ENCODE measurements at regions not wholly inside any gene's neighbourhood (a gene's known extent, or its start where the extent isn't known, plus 50 kb on each side); places are given as distances from the start of the nearest gene placed in this dataset.

DNA sequence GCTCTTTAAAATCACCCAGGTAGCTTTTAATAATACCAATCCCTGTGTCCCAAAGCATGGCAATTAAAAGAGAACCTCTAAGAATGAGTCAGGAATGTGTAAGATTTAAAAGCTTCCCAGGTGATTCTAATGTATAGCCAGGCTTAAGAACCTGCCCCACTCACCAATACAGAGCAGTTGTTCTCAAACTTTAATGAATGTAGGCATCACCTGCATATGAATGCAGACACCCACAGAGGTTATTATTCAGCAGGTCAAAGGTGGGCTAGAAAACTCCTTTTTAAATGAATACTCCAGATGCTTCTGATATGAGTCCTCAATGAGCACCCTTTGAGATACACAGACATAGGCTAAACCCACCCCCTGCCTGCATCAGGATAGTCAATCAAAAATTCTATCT is 298.1 kb upstream of the KCNMB2 start:
- TF ChIP-seq POLR2AphosphoS5 (IDR thresholded peaks at IDR 0.05) (no peak), POLR2A (IDR thresholded peaks at IDR 0.05) (no peak)
- TF ChIP-seq, protein P1, sequence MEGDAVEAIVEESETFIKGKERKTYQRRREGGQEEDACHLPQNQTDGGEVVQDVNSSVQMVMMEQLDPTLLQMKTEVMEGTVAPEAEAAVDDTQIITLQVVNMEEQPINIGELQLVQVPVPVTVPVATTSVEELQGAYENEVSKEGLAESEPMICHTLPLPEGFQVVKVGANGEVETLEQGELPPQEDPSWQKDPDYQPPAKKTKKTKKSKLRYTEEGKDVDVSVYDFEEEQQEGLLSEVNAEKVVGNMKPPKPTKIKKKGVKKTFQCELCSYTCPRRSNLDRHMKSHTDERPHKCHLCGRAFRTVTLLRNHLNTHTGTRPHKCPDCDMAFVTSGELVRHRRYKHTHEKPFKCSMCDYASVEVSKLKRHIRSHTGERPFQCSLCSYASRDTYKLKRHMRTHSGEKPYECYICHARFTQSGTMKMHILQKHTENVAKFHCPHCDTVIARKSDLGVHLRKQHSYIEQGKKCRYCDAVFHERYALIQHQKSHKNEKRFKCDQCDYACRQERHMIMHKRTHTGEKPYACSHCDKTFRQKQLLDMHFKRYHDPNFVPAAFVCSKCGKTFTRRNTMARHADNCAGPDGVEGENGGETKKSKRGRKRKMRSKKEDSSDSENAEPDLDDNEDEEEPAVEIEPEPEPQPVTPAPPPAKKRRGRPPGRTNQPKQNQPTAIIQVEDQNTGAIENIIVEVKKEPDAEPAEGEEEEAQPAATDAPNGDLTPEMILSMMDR (IDR thresholded peaks at IDR 0.05 in 8 of 11, conservative IDR thresholded peaks at IDR 0.05 in 3 of 11): no peak
- intact Hi-C loops (cut with DNase I; ENCODE audit: low total_unique reads): no loop called here
- no peak overlapping the region for H3K27ac ChIP-seq
- no peaks in the 10 kb centered on the region for H3K4me1 ChIP-seq
- no peaks in the 10 kb centered on the region for H3K27me3 ChIP-seq (replicated peaks in 1 of 7)
- H3K9me3 ChIP-seq: no peaks in the 10 kb centered on the region
- DNase-seq: no peak
- H3K36me3 ChIP-seq: no peaks in the 10 kb centered on the region
- no peak overlapping the region for H3K4me3 ChIP-seq

DNA sequence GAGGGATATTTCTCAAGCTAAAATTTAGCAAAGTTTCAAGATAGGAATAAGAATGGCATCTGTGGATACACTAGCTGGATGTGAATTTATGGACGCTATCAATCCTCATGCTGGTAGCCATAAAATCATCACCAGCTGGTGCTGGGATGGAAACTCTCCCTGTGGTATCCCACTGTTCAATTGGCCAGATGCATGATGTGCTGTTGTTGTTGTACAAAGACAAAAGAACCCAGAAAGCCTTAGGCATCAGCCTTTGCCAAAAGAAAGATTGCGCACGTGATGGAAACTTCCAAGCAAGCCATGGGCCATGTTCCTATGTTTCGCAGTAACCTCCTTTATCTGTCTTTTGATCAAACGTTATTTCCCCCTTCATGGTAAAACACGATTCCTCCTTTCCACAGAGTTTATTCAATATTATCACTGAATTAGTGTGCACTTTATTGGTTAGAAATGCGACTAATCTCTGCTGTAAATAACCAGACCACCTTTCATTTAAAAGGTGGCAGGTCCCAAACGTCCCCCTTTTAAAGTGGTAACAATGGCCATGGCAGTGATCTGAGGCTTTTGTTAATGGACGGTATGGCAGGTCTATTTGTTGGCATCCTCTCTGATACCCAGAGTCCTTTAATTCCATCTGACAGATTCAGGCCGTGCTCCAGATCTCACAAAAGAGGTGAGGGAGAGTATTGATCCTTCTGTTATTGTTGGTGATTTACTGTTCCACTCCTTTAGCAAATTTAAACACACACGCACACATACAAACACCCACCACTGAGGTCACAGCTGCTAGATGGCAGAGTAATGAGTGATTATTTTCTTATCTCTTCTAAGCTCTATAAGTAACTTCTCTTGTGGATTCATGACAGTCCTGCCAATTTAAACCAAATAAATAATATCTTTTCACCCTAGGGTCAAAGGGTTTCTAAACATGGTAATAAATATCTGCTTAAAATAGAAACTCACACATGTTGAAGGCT is 291.2 kb upstream of the KCNMB2 start:
- Histone ChIP-seq H3K36me3 (no peaks in the 10 kb centered on the region), H3K9me3 (no peaks in the 10 kb centered on the region), H3K4me3 (no peak overlapping the region), H3K27me3 (replicated peaks in 1 of 7) (no peaks in the 10 kb centered on the region), H3K27ac (no peak overlapping the region), H3K4me1 (no peaks in the 10 kb centered on the region)
- intact Hi-C loops (cut with DNase I; ENCODE audit: low total_unique reads): no loop called here
- no peak for TF ChIP-seq POLR2AphosphoS5 (IDR thresholded peaks at IDR 0.05)
- TF ChIP-seq POLR2A (IDR thresholded peaks at IDR 0.05): no peak
- TF ChIP-seq, protein P1 (IDR thresholded peaks at IDR 0.05 in 8 of 11, conservative IDR thresholded peaks at IDR 0.05 in 3 of 11): no peak
- WGBS, 5 donors: 81 to 93% (median 84%) methylated on average over 11 of the region's 11 CpGs
- DNase-seq: no peak

DNA sequence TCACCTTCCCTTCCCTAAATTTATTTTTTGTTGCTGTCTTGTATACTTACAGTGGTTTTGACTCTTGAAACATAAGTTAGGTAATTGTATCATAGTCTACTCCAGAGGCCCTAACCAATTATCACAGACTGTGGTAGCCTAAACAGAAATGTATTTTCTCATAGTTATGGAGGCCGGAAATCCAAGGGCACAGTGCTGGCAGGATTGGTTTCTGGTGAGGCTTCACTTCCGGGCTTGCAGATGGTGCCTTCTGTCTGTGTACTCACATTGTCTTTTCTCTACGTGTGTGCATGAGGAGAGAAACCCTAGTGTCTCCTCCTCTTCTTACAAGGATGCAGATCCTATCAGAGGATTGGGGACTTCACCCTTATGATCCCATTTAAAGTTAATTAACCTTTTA is 290.2 kb upstream of the KCNMB2 start:
- H3K4me3 ChIP-seq: no peak overlapping the region
- no peak for DNase-seq
- no peak for TF ChIP-seq POLR2A (IDR thresholded peaks at IDR 0.05)
- TF ChIP-seq, protein P1 (IDR thresholded peaks at IDR 0.05 in 8 of 11, conservative IDR thresholded peaks at IDR 0.05 in 3 of 11): no peak
- no peak for TF ChIP-seq POLR2AphosphoS5 (IDR thresholded peaks at IDR 0.05)
- H3K27me3 ChIP-seq (replicated peaks in 1 of 7): no peaks in the 10 kb centered on the region
- H3K9me3 ChIP-seq: peaks cover 0 to 8% (median 0%) of the 10 kb centered on the region in 8 donors
- H3K27ac ChIP-seq: no peak overlapping the region
- H3K36me3 ChIP-seq: no peaks in the 10 kb centered on the region
- WGBS, 5 donors: 71 to 83% (median 80%) methylated on average over 3 of the region's 3 CpGs
- intact Hi-C loops (cut with DNase I; ENCODE audit: low total_unique reads): no loop called here
- no peaks in the 10 kb centered on the region for H3K4me1 ChIP-seq

DNA sequence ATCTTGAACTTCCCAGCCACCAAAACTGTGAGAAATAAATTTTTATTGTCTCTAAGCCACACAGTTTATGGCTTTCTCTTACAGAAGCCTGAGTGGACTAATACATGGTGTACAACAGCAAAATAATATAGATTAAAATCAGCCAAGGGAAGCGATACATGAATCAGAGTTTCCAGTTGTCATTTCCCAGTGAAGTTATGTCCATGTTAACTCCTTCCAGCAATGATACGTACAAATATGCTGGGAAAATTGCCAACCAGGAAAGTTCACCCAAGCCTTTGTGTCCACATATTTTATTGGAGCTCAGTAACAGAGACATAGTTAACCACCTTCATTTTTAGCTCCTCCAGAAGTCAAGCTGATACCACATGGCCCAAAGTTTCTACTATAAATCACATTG is 280.9 kb upstream of the KCNMB2 start:
- 73 to 87% (median 79%) methylated on average over 2 of the region's 2 CpGs for WGBS, 5 donors
- TF ChIP-seq POLR2A (IDR thresholded peaks at IDR 0.05): no peak
- TF ChIP-seq POLR2AphosphoS5 (IDR thresholded peaks at IDR 0.05): no peak
- TF ChIP-seq, protein P1 (IDR thresholded peaks at IDR 0.05 in 8 of 11, conservative IDR thresholded peaks at IDR 0.05 in 3 of 11): no peak

More for the DNA sequence above, 280.9 kb upstream of the KCNMB2 start:
- no peak for DNase-seq
- intact Hi-C loops (cut with DNase I; ENCODE audit: low total_unique reads): no loop called here
- Histone ChIP-seq H3K27me3 (replicated peaks in 1 of 7) (no peaks in the 10 kb centered on the region), H3K27ac (no peak overlapping the region), H3K36me3 (no peaks in the 10 kb centered on the region), H3K4me3 (no peak overlapping the region), H3K4me1 (no peaks in the 10 kb centered on the region), H3K9me3 (peaks cover 0 to 7% (median 0%) of the 10 kb centered on the region in 8 donors)

All from spleen (tissue), 11 donors.